Renal cortical epithelial cell (primary cell): ENCODE measurements at regions not wholly inside any gene's neighbourhood (a gene's known extent, or its start where the extent isn't known, plus 50 kb on each side); places are given as distances from the start of the nearest gene placed in this dataset.

Experiments
- DNase-seq: peaks from one replicate; pipeline ENCODE4 v3.0.0-alpha.2; 2011; ENCODE audit warnings: low read depth

DNA sequence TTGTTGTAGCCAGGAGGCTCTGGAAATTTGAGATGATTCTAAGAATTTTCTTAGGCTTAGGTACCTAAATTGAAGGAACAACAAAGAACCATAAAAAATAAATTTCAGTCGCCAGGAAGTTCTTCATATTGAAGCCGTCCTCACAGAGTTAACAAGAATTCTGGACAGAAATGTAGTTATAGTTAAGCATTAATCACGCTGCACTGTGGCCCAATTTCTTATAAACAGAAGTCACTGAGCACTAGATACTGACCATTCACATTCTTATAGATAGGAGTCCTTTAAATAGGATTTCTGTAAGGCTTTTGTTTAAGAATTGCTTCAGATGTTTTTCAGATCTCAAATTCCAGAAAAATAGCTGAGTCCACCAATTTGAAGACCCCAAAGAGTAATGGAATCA is 256.2 kb upstream of the PITRM1 start:
- DNase-seq: peak; percentile 61

DNA sequence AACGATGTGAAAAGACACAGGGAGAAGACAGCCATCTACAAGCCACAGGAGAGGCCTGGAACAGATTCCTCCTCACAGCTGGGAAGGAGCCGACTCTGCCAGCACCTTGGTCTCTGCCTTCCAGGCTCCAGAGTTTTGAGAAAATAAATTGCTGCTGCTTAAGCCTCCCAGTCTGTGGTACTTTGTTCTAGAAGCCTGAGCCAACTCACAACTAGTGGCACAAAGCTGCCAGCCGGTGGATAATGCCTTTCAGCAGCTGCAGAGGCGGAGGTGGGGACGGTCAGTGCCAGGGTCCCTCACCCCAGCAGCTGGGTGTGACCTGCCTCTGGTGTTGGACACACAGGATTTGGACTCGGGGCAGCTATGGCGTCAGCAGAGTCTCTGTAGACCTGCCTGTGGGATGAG is 255.4 kb upstream of the PITRM1 start:
- no peak for DNase-seq

DNA sequence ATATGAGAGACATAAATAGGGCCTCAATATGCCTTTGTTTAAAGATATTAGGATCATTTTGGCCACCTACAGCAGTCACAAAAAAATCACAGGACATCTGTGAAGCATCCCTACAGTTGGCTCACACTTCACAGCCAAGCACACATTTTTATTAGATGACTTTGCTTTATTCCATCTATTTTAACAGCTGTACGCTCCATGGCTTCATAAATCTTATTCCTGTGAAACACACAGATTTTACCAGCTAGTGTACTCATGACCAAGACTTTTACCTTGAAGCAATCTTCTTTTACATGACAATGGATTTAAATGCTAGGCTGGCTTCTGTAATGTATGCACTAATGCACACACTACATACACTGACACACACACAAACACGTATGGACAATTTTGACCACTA is 254.8 kb upstream of the PITRM1 start:
- DNase-seq: no peak

DNA sequence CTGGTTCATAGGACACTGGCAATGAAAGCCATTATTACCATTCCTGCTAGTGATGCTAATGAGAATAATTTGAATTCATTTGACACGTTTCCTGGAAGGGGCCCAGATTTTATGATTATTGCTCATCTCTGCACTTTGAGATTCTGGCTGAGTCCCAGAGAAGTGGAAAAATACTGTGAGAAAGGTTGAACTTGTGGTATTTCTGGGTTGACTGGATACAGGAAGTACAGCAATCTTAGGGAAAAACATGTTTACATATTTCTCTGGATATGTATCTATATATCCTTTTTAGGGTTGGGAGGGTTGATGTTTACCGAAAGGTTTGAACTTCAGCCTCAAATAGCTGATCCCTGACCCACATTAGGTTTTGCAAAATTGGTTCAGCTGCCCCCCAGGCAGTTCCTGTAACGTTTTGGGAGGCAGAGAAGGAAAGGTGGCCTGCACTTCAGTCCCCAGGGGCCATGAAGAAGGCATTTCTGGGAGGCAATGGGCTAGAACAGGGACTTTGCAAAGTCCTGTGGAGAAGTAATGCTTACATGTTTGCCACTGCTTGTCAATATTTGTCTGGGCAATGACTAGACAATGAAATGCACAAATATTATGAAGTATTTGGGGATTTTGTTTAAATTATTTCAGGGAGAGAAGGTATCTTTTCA is 253.7 kb upstream of the PITRM1 start:
- peak; percentile 93 for DNase-seq

DNA sequence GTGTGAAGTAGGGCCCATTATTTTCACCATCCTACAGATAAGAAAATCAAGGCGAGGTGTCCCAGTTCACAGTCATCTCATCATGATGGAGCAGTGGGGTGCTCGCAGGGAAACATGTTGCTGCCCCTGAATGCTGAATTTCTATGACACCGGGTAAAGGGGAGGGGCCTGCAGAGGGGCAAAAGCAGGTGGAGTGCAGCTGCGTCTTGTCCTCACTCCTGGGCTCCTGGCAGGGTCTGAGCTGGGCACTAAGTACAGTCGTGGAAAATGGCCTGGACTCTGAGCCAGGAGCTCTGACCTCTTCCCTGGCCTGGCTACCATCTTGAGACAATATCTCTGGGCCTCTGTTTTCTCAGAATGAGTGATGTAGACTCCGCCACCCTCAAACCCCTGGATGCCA is 253.1 kb upstream of the PITRM1 start:
- no peak for DNase-seq

DNA sequence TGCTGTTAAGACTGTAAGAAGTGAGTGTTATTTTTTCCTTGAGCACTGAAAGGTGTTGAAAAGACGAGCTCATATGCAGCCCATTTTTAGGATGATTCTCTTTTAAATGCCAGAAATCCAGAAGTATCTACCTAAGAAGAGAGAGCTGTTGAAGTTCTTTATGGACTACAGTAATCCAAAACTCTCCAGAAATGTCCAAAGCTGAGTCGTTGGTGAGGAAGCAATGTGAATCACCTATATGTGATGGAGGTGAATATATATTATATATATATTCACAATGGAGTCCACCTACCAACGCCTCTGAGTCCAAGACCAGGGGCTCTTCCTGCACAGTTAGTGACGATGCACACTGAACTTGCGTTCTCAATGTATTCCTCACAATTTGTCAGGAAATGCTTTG is 252.7 kb upstream of the PITRM1 start:
- DNase-seq: no peak

DNA sequence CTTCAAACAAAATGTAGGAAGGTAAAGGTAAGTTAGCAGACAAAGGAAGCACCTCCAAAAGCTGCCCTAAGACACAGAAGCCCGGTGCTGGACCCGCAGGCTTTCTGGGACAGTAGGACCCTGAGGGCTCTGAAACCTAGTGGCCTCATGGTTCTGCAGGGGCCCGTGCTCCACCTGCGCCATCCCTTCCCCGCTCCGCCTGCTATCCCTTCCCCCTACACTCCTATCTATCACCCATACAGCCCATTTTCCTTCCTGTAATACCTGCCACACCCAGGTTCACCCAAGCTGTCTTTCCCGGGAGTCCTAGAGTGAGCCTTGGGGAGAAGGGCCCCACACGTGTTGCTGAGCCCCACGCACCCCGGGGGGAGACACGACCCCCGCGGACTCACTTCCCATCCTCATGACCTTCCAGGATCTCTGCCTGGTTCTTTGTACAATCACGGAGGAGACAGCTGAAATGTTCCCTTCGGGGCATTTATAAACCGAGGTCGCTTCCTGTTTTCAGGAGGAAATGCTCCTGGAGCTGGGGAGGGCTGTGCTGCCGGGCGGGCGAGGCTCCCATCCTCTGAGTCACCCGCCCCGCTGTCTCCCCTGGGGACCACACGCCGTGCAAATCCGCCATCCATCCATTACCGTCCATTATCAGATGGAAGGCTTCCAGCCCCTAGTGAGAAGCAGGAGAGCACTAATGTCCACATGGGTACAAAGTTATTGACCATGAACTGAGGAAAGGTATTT is 251.7 kb upstream of the PITRM1 start:
- peak; percentile 33 for DNase-seq

DNA sequence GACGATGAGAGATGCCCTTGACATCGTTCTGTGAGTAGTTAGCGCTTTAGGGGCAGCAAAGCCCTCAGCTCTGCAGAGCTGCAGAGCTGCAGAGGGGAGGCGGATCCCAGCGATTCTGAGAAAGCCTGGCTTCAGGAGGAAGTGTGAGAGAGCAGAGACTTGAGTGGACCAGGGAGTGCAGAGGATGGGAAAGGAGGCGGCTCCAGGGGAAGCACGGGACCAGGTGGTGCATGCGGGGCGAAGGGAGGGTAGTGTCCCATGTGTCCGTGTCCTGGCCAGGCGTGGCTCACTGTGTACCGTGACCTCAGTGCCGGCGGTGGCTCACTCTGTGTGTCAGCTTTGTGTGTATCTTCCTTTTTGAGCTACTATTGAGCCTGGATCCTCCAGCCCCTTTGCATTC is 250.8 kb upstream of the PITRM1 start:
- no peak for DNase-seq

DNA sequence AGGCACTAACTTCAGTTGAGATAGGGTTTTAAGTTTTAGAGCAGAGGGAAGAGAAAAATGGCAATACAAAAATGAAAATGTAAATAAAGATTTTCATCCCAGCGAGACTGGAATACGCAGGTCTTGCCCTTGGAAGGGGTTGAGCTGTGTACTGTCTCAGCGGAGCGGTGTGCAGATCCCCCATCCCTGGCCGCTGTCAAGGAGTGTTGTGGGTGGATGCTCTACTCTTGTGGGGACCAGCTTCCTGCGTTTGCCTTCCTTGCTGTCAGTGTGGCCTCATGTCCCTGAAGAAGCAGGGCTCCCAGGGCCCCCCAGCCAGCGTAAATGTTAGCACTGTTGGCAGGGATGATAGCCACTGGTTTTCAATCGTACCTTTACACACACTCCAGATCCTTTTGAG is 249.7 kb upstream of the PITRM1 start:
- DNase-seq: no peak

DNA sequence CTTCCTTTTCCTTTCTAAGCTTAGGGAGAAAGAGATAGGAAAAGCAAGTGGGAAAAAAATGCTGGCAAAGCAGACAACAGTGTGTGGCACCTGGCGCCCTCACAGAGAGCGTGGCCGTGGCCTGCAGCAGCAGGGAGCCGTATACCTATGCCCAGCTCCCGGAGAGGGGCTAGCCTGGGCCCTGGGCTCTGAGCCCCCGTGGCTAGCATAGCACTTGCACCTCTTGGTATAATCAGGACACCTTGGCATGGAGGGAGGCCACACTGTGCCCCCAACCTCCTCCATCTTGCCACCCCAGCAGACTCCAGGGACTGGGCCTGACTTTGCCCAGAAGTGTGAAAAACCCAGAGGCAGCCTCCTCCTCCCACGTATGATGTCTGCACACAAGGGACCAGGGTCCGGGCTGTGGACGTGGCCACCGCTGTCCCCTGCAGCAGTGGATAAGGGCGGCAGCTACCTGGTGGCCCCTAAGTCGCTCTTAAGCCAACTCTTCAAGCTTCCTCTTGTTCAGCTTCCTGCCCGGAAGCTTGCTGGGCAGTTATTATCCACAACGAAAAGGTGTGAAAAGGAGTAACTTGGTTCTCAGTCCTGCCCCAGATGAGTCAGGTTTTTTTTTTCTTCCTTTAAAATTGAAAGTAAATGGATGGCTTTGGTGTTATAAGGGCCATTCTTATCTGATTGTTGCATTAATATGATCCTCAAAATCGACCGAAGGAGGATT is 249.1 kb upstream of the PITRM1 start:
- no peak for DNase-seq

DNA sequence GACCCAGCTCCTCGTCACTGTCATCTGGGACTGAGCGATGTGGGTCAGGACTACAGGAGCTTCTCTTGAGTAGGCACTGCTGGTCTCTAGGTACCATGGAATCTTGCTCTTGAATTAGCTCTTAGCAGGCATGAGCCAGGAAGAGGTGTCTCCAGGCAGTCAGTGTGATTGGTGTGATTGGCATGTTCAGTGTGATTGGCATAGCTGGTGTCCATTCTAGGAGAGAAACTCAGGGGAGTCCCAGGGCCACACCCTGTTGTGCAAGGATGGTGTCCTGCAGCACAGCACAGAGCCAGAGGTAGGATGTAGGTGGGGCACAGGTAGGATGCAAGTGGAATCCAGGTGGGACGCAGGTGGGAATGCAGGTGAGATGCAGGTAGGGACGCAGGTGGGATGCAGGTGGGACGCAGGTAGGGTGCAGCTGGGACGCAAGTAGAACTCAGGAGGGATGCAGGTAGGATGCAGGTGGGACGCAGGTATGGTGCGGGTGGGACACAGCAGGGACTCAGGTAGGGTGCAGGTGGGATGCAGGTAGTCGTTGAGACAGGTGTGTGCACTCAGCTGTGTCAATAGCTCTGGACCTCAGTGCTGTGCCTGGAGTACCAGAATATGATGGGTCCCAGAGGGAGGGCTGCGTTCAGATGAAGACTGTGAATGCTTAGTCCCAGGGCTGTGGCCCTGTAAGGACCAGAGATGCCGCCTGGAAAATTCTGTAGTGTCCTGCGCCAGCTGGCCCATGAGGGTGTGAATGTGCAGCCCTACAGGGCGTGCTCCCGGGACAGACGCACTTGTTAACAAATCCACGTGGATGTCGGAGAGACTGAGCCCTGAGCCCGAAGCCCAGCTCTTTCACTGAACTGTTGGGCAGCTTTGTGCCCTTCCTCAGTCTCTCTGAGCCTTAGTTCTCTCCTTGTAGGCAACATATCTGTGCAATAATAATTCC is 248.2 kb upstream of the PITRM1 start:
- DNase-seq: no peak

DNA sequence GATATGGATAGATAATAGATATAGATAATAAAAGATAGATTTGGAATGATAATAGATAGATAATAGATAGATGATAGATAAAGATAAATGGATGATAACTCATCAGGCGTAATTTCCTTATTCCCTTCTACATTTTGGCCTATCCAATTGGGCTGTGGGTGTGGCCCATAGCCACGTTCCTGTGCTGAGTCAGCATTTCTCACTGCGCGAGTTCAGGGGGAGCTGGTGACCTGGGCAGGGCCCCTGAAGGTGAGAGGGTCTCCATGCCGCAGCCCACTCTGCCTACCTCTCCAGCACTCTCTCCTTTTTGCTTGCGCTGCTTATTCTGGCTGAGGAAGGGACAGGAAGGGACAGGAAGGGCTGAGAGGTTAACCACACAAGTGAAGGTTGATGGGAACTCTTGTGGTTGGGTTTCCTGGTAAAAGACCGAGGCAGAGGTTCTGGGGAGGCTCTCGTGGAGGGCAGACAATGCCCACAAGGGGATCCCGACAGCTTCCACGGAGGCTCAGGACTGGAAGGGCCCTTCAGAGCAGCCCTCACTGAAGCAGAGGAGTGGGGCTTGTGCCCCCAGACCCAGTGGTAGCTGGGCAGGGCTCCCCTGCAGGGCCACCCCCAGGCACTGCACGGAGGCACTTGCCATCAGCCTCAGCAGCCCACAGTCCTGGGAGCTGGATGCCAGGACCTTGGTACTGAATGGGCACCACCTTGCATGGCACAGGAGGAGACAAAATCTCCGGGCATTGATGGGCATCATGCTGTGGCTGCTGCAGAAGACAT is 247.3 kb upstream of the PITRM1 start:
- DNase-seq: no peak

DNA sequence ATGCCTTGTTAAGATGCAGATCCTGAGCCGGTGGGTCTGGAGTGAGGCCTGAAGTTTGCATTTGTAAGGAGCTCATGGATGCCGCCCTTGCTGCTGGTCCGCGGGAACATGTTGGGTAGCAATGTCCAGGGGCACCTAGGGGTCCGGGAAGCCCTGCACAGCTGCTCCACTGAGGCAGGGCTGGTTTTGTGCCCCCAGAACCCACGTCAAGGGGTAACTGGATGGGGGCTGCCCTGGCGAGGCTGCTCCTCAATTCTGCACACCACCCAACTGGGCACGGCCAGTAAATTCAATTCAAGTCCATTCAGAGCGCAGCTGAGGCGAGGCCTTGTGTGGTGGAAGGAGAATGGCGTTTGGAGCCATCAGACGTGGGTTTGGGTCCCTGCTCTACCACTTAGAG is 246.3 kb upstream of the PITRM1 start:
- DNase-seq: no peak

DNA sequence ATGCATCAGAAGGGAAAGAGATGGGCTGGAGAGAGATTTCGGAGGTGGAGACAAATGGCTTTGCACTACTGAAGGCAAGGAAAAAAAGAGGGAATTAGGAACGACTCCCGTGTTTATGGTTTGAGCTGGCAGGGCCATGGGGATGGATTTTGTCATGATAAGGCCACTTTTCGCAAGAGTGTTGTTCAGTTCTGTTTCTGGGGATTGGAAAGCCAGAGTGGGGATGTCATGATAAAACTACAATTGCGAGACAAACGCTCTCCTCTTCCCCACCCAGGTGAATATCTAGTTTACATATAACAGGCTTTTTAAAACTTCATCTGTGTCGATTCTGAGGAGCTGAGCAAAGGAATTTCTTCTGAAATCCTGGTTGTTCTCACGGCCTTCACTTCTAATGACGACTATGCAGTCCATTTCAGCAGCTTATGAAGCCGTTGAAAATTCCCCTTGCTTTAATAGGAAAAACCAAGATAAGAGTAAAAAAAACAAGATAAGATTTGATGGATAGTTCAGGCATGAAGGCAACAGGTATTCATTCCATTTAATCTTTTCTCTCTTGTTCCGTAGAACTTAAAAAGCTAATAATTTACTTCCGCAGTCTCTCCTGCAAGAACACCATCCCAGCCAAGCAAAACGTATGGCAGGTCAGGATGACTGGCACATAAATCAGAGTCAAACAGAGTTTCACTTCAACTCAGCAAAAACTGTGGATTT is 245.6 kb upstream of the PITRM1 start:
- no peak for DNase-seq

DNA sequence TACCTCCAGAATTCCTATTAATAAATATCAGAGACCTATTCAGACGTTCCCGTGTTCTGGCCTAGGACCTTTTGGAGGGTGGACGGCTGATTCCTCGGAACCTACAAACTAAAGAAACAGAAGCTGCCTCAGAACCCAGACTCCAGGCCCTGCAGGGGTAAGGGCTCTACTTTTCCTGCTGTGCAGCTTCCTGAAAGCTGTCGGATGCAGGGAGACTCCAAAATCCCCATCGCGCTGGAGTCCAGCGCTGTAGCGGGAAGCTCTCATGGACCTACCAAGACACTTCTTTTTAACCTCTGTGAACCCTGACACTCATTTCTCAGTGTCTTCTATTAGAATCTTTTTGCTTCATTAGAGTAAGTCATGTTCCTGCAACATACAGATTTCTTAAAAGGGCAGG is 244.5 kb upstream of the PITRM1 start:
- DNase-seq: no peak

DNA sequence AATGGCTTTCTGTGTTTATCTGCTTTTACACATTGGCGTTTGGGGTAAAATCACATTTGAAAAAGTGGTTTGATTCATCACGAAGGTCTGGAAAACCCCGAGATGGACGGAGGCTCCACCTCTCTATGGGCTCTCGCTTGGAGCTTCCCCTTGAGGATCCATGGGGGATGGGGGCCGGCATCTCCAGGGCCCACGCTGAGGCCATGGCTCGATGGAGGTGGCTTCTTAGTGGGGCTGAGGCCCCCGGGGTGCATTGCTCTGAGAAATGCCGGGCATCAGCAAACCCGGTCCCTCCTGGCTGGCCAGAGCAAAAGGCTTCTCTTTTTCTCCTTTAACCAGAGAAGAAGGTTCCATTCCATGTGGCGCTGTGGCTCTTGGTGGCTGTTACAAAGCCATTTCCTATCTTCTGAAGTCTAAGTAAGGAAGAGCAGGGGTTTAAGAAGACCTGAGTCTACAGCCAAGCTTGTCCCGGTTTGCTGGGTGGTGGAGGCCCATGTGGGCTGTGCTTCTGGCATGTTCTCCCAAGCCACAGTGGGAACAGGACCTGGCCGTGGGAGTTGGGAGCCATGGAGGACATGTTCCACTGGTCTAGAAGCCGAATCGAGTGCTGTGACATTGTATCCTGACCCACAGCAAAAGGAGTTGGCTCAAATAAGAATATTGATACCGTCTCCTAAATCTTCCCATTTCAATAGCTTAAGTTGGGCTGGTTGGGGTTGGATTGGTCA is 243.5 kb upstream of the PITRM1 start:
- DNase-seq: no peak

DNA sequence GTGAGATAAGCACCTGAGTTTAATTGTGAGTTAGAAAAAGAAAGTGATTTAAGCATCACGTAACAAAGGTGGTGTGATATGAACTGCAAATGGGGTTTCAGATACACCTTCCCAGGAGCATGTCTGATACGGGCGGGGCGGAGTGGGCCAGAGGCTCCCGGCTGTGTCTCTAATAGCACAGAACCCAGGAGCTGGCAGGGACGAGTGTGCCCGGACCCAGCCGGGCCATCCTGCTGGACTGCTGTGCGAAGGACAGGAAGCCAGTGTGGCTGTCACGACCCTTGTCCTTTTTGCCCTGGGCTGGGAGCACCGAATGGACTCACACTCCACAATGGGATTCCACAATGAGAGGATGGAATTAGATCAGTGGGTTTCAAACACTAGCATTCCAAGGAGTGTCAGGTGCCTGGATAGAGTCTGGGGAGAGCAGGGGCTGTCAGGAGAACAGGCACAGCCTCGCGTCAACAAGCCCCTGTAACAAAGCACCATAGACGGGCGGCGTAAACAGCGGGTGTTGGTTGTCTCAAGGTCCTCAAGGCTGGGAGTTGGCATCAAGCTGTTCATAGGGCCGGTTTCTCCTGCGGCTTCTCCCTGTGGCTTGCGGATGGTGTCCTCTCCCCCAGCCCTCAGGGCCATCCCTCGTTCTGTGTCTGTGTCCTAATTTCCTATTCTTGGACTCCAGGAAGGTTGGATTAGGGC is 242.6 kb upstream of the PITRM1 start:
- DNase-seq: no peak

DNA sequence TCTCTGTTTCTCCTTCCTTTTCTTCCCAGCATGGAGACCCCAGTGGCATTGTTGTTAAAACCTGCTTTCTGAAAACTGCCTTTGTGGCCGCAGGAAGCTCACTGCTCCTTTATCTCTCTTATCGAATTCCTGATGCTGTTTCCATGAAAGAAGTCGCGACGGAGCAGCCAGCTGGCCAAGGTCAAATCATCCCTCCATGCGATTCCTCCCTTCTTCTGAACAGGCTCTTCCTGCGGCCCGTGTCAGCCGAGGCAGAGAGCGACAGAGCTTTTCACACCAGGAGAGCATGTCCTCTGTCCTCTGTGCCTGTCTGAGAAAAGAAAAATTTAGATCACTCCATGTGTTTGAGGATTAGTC is 242.1 kb upstream of the PITRM1 start:
- no peak for DNase-seq

DNA sequence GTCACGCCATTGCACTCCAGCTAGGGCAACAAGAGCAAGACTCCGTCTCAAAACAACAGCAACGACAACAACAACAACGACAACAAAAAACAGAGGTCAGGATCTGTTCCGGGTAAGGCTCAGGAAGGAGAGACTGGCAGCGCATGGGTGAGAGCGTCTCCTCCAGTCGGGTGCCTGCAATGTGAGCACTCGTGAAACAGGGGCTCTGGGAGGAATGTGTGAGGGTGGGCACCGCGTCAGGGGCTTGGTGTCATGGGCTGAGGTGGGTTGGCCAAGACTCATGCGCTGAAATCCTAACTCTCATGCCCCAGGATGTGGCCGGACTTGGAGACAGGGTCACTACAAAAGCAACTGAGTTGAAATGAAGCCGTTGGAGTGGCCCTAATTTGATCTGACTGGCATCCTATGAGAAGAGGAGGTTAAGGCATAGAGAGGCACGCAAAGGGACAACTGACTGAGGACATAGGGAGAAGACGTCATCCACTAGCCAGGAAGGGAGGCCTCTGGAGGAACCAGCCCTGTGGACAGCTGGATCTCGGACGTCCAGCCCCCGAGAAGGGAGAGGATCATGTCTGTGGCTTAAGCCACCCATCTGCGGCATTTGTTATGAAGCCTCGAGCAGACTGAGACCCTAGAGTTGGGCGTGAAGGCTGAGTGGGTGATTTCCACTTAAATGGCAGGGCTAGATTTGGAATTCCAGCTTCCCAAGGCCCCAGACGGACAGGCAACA is 241.5 kb upstream of the PITRM1 start:
- no peak for DNase-seq
